Head of caudate nucleus (tissue), 42 donors: ENCODE measurements at regions not wholly inside any gene's neighbourhood (a gene's known extent, or its start where the extent isn't known, plus 50 kb on each side); places are given as distances from the start of the nearest gene placed in this dataset.

ENCODE experiments used
- DNase-seq, 42 donors: peaks; one replicate each; pipeline versions ENCODE4 v3.0.0 to v3.0.0-alpha.2; 2020 to 2021; ENCODE audit warnings: mixed read lengths in 7 of 42
- intact Hi-C: fragments of 100-400 bp; cut with DNase I; formaldehyde crosslinking; loops from one replicate; pipeline ENCODE4 v1.15.0; 2022

- no peak for DNase-seq
- intact Hi-C loops = no loop called here
Measured at GRCh38 chr21:38675182-38675824, 130.4 kb upstream of the ETS2 start.

- intact Hi-C loops = no loop called here
- DNase-seq = no peak
Measured at GRCh38 chr21:38678827-38679226, 126.9 kb upstream of the ETS2 start.

- no peak for DNase-seq
- intact Hi-C loops = no loop called here
Measured at GRCh38 chr21:38679534-38679933, 126.2 kb upstream of the ETS2 start.

- no peak for DNase-seq
- intact Hi-C loops = no loop called here
Measured at GRCh38 chr21:38680401-38680800, 125.3 kb upstream of the ETS2 start.

GRCh38 chr21:38683222-38683621 lies 122.5 kb upstream of the ETS2 start:
- intact Hi-C loops = no loop called here
- no peak for DNase-seq

GRCh38 chr21:38688068-38688467 lies 117.7 kb upstream of the ETS2 start:
- intact Hi-C loops = no loop called here
- no peak for DNase-seq

- intact Hi-C loops = no loop called here
- no peak for DNase-seq
Measured at GRCh38 chr21:38691631-38692030, 114.1 kb upstream of the ETS2 start.

GRCh38 chr21:38696579-38696978 lies 109.2 kb upstream of the ETS2 start:
- no peak for DNase-seq
- intact Hi-C loops = no loop called here

- DNase-seq = no peak
- intact Hi-C loops = no loop called here
Measured at GRCh38 chr21:38699048-38699447, 106.7 kb upstream of the ETS2 start.

- intact Hi-C loops = no loop called here
- DNase-seq = no peak
Measured at GRCh38 chr21:38702196-38702595, 103.5 kb upstream of the ETS2 start.

GRCh38 chr21:38709876-38710275 lies 95.9 kb upstream of the ETS2 start:
- intact Hi-C loops = no loop called here
- no peak for DNase-seq

- intact Hi-C loops = no loop called here
- peak in 15 of 42 donors; percentile 1 to 53 (median 19) for DNase-seq
Measured at GRCh38 chr21:38712071-38712470, 93.7 kb upstream of the ETS2 start.

- DNase-seq = no peak
- intact Hi-C loops = no loop called here
Measured at GRCh38 chr21:38712664-38713063, 93.1 kb upstream of the ETS2 start.

GRCh38 chr21:38714039-38714817 lies 91.5 kb upstream of the ETS2 start:
- intact Hi-C loops = no loop called here
- no peak for DNase-seq

- DNase-seq = no peak
- intact Hi-C loops = no loop called here
Measured at GRCh38 chr21:38714999-38715398, 90.7 kb upstream of the ETS2 start.

GRCh38 chr21:38716088-38716487 lies 89.6 kb upstream of the ETS2 start:
- intact Hi-C loops = no loop called here
- no peak for DNase-seq

GRCh38 chr21:38716942-38717341 lies 88.8 kb upstream of the ETS2 start:
- intact Hi-C loops = no loop called here
- DNase-seq = no peak

GRCh38 chr21:38718481-38718880 lies 87.2 kb upstream of the ETS2 start:
- intact Hi-C loops = no loop called here

GRCh38 chr21:38720074-38720473 lies 85.7 kb upstream of the ETS2 start:
- intact Hi-C loops = no loop called here
- DNase-seq = no peak

More at GRCh38 chr21:38718481-38718880, 87.2 kb upstream of the ETS2 start:
- no peak for DNase-seq

GRCh38 chr21:38721055-38721454 lies 84.7 kb upstream of the ETS2 start:
- intact Hi-C loops = no loop called here

GRCh38 chr21:38721958-38722357 lies 83.8 kb upstream of the ETS2 start:
- intact Hi-C loops = no loop called here
- DNase-seq = no peak

More at GRCh38 chr21:38721055-38721454, 84.7 kb upstream of the ETS2 start:
- no peak for DNase-seq
